ENCODE measurements at regions not wholly inside any gene's neighbourhood (a gene's known extent, or its start where the extent isn't known, plus 50 kb on each side); places are given as distances from the start of the nearest gene placed in this dataset.

DNA sequence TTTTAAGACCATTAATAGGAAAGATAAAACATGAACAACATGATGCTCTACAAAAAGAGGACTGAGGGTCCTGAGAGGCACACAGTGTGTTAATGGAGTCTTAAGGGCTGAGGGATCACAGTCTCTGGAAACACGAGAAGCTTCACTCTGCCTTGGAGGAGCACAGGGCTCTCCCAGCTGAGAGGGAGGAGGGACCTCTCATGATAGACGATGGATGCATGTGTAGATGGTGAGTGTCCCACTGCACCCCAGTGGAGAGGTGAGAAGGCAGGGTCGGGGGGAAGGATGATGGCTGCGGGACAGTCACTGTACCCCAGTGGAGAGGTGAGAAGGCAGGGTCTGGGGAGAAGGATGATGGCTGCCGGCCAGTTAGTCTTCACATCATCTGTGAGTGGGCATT, 613.4 kb downstream of the IRX1 start:
- ATAC-seq = no peak
- FAIRE-seq = no peak
- no peak for DNase-seq (ENCODE audit: low read depth in 1 of 2, low spot score in 1 of 2)
- ChIA-PET CTCF (no interaction called here), POLR2A (no interaction called here)
- Histone ChIP-seq H3K27ac (no peak overlapping the region), H3K9me3 (no peaks in the 10 kb centered on the region), H3K4me1 (no peaks in the 10 kb centered on the region), H3K4me2 (no peak overlapping the region), H3K4me3 (no peak overlapping the region)
- TF ChIP-seq EHF (CRISPR knock-in tag; IDR thresholded peaks at IDR 0.05) = no peak
- TF ChIP-seq JUN (IDR thresholded peaks at IDR 0.05) = no peak
- no peak for TF ChIP-seq ZSCAN20 (CRISPR knock-in tag; IDR thresholded peaks at IDR 0.05)
- TF ChIP-seq CTCF (IDR thresholded peaks at IDR 0.05) = no peak
- TF ChIP-seq FOSL2 (IDR thresholded peaks at IDR 0.05) = no peak
- TF ChIP-seq FOSL2 (CRISPR knock-in tag; IDR thresholded peaks at IDR 0.05) = no peak
- TF ChIP-seq POLR2AphosphoS2 (conservative IDR thresholded peaks at IDR 0.05; ENCODE audit: low read length) = no peak
- no peak for TF ChIP-seq PHF8 (IDR thresholded peaks at IDR 0.05; ENCODE audit: borderline replicate concordance, low read depth)
- TF ChIP-seq, protein P1, sequence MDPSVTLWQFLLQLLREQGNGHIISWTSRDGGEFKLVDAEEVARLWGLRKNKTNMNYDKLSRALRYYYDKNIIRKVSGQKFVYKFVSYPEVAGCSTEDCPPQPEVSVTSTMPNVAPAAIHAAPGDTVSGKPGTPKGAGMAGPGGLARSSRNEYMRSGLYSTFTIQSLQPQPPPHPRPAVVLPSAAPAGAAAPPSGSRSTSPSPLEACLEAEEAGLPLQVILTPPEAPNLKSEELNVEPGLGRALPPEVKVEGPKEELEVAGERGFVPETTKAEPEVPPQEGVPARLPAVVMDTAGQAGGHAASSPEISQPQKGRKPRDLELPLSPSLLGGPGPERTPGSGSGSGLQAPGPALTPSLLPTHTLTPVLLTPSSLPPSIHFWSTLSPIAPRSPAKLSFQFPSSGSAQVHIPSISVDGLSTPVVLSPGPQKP (IDR thresholded peaks at IDR 0.05; ENCODE audit: low read depth, low read length) = no peak
- TF ChIP-seq CEBPB (IDR thresholded peaks at IDR 0.05) = no peak
- TF ChIP-seq PBX3 (IDR thresholded peaks at IDR 0.05) = no peak
- no peak for TF ChIP-seq GATA3 (IDR thresholded peaks at IDR 0.05; ENCODE audit: borderline replicate concordance)
- TF ChIP-seq, protein P2, sequence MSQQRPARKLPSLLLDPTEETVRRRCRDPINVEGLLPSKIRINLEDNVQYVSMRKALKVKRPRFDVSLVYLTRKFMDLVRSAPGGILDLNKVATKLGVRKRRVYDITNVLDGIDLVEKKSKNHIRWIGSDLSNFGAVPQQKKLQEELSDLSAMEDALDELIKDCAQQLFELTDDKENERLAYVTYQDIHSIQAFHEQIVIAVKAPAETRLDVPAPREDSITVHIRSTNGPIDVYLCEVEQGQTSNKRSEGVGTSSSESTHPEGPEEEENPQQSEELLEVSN (IDR thresholded peaks at IDR 0.05; ENCODE audit: borderline replicate concordance, low read depth) = no peak
- no peak for TF ChIP-seq FOSB (CRISPR knock-in tag; IDR thresholded peaks at IDR 0.05)
- no peak for TF ChIP-seq HOXA7 (CRISPR knock-in tag; IDR thresholded peaks at IDR 0.05)
- TF ChIP-seq RAD21 (conservative IDR thresholded peaks at IDR 0.05 in 1 of 2, IDR thresholded peaks at IDR 0.05 in 1 of 2) = no peak
- TF ChIP-seq ESRRA (IDR thresholded peaks at IDR 0.05; ENCODE audit: borderline replicate concordance, low read length) = no peak
- 8% methylated on average over 5 of the region's 5 CpGs for WGBS (ENCODE audit: missing lambda C conversion rate)

DNA sequence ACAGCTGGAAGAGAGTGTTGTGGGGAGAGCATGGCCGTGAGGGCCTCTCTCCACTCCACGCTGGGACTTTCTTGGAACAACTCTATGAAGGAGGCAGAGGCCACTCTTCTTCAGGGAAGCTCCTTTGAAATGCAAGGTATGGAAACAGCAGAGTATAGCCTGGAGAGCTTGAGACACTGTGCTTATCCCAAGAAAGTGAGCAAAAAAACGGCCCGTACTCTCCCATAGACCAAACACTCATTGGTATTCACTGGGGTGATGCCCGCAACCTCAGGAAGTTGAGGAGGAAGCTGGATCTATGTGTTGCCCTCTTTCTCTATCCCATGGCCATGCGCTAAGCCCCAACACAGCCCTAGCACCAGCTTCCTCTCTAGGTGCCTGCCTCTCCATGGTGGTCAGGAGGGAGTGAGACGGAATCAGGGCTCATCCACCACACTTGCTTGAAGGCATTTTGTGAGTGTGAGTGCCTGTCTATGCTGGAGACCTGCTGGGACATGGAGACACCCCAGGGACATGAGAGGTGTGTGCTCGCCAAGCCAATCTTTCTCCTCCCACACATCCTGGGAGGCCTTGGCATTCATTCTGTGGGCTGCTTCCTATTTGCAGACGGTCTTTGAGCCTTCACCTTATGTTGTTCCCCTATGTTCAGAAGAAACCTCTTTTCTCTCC, 616.6 kb downstream of the IRX1 start:
- WGBS (ENCODE audit: missing lambda C conversion rate) = 25% methylated on average over 7 of the region's 9 CpGs
- POLR2A ChIA-PET = no interaction called here
- Histone ChIP-seq H3K4me1 (no peaks in the 10 kb centered on the region), H3K4me2 (no peak overlapping the region), H3K27ac (no peak overlapping the region), H3K4me3 (no peak overlapping the region), H3K9me3 (no peaks in the 10 kb centered on the region)
- no peak for DNase-seq (ENCODE audit: low read depth in 1 of 2, low spot score in 1 of 2)
- ATAC-seq = no peak
- FAIRE-seq = no peak
- CTCF ChIA-PET = interaction anchor here (0.6 kb wide), 1 partner anchor 44 kb away, joined by 3 read pairs; no protein-coding TSS in a partner anchor
- no peak for TF ChIP-seq RFX5 (IDR thresholded peaks at IDR 0.05)
- no peak for TF ChIP-seq MAZ (IDR thresholded peaks at IDR 0.05; ENCODE audit: borderline replicate concordance, low read depth, low read length)
- no peak for TF ChIP-seq FOXS1 (CRISPR knock-in tag; IDR thresholded peaks at IDR 0.05)
- no peak for TF ChIP-seq EHMT2 (IDR thresholded peaks at IDR 0.05; ENCODE audit: low read depth)
- no peak for TF ChIP-seq KDM1A (IDR thresholded peaks at IDR 0.05; ENCODE audit: low read depth)
- TF ChIP-seq NFE2L2 (conservative IDR thresholded peaks at IDR 0.05; ENCODE audit: low read length) = no peak
- no peak for TF ChIP-seq POLR2A (IDR thresholded peaks at IDR 0.05; ENCODE audit: low read length)
- TF ChIP-seq KDM5A (IDR thresholded peaks at IDR 0.05) = no peak
